HG02973 (cell line): ENCODE measurements at regions not wholly inside any gene's neighbourhood (a gene's known extent, or its start where the extent isn't known, plus 50 kb on each side); places are given as distances from the start of the nearest gene placed in this dataset.
"Not testable (repeated sequence)": the region's sequence is repeated elsewhere in the genome, so short reads cannot be mapped to it uniquely, and the experiment has no call there.

ENCODE experiments used
- ATAC-seq: cut with Tn5 transposase; IDR thresholded peaks from one replicate; pipeline ENCODE4 v1.9.1; 2021; ENCODE audit warnings: moderate library complexity; ENCODE audit not compliant: unreplicated experiment

- ATAC-seq = no peak
These were observed 105.3 kb downstream of the CXCL12 start for GRCh38 chr10:44279426-44280126.

DNA sequence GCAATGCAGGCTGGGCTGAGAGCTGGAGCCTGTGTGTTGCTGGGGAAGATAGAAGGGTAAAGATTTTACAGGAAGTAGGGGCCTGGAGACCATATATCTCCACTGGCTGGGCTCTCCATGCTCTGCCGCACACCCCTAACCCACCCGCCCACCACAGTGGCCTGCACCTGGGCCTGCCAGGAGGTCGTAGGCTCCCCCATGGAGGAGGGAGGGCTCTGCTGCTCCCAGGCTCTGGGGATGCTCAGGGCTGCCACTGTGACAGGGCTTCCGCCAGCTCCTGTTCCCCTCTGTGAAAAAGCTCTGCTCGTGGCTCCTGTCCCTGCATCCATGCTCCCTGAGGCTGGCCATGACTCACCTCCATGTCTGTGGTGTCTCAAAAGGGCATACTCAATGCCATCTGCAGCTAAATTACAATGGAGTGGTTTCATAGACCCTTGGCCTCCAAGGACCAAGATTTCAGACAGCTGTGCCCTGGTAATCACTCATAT lies 106.0 kb downstream of the CXCL12 start:
- no peak for ATAC-seq

- ATAC-seq = not testable (repeated sequence)
These were observed 116.4 kb downstream of the CXCL12 start for GRCh38 chr10:44268435-44268948.

GRCh38 chr10:44267007-44267406 lies 117.9 kb downstream of the CXCL12 start:
- no peak for ATAC-seq

DNA sequence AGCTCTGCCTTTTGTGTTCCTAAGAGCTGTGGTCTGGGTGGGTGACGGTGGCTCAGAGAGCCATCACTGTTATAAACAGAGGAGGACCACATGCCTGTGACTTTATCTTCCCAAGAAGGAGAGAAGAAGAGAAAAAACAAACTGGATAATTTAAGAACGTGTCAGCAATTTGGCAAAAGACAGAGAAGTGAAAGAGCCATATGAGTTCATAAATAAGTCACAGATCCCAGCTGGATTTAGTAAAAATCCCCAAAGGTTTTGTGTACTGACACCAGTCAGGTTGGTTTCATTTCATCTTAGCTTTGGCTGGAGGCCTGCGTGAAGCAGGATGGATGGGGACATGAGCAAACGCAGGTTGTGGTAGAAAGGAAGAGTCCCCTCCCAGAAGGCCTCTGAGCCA lies 120.7 kb downstream of the CXCL12 start:
- ATAC-seq = no peak

DNA sequence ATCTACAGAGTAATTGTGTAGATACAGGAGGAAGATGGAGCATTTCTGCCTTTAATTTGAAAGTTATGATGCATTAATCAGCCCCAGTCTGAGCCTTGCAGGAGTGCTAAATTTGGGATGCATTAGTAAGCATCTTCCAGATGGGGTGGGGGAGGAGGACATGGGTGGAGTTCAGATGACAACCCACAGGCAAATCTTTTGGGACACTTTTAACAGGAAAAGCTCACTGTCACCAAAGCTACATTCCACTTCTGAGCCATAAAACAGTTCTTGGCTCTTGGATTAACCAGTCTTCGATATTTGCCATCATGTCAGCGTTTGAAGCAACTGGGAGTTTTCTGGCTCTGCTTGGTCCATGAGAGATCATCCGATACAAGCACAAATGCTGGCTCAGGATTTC lies 121.1 kb downstream of the CXCL12 start:
- ATAC-seq = no peak

DNA sequence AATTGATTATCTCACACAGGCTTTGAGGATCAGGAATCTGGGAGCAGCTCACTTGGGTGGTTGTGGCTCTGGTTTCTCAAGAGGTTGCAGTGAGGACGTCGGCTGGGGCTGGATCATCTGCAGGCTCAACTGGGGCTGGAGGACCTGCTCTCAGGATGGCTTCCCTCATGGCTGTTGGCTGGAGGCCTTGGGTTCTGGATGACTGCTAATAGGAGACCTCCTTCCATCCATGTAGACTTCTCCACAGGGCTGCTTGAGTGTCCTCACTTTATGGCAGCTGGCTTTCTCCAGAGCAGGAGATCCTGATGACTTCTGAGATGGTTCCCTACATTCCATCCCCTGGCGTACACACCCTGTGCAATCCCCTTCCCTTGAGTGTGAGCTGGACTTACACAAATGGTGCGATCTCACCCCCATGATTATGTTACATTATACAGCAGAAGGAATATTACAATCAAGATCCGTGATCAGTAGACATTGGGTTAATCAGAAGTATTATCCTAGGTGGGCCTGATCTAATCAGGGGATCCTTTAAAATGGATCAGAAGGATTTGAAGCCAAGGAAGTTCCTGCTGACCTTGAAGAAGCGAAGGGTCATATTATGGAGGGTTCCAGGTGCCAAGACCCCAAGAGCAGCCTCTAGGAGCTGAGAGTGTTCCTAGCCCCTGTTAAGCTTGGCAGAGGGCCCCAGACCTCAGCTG lies 122.2 kb downstream of the CXCL12 start:
- ATAC-seq = no peak

GRCh38 chr10:44261710-44262455 lies 123.0 kb downstream of the CXCL12 start:
- no peak for ATAC-seq

DNA sequence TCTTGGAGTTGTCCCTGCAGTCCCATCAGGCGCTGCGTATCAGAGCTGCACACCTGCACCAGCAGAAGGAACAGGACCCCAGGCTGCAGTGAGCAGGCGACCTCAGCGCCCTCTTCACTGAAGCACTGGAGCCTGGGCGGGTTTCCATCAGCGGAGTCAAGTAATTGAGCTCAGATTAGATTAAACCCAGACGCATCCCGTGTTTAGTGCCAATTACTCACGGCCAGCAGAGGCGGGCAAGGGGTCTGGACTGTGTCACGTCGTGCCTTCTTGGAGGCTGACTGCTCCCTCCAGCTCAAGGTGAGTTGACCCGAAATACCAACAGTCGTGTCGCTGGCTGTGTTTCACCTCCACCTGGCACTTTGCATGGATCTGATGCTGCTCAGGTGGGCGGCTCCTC lies 123.6 kb downstream of the CXCL12 start:
- no peak for ATAC-seq

GRCh38 chr10:44260286-44260928 lies 124.5 kb downstream of the CXCL12 start:
- no peak for ATAC-seq

- no peak for ATAC-seq
These were observed 125.6 kb downstream of the CXCL12 start for GRCh38 chr10:44259090-44259874.

DNA sequence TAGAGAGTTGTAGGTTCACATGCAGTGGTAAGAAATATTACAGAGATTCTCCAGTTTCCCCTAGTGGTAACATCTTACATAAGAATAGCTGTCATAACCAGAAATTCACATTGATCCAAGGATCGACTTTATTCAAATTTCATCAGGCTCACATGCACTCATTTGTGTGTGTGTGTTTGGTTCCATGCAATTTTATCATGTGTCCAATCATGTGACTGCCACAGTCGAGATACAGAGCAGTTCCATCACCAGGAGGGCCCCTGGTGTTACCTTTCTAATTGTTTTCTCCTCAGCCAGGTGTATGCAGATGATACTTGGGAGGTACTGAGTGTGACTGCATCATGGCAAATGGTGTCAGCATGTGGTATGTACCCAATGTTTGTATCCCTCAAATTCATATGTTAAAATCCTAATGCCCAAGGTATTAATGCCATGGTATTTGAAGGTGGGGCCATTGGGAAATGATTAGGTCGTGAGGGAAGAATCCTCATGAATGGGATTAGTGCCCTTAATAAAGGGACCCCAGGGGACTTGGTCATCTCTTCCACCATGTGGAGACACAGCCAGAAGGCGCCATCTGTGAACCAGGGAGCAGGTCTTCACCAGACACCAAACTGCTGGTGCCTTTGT lies 126.3 kb downstream of the CXCL12 start:
- ATAC-seq = no peak

DNA sequence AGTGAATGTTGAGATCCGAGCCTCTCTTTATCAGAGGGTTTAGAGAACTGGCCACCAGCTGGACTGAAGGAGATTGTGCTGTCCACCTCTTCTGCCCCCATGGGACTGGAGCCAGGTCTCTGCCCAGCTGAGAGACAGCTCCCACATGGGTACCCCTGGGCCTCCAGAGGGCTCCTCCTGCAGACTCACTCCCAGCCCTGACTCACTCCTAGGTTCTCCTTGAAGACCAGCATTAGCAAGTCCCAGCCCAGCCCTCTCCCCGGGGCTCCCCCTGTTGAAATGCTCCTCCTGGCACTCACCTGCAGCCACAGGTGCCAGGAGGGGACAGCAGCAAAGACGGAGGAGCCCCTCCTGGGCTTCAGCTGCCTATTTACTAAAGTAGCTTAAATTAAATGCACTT lies 126.9 kb downstream of the CXCL12 start:
- no peak for ATAC-seq

DNA sequence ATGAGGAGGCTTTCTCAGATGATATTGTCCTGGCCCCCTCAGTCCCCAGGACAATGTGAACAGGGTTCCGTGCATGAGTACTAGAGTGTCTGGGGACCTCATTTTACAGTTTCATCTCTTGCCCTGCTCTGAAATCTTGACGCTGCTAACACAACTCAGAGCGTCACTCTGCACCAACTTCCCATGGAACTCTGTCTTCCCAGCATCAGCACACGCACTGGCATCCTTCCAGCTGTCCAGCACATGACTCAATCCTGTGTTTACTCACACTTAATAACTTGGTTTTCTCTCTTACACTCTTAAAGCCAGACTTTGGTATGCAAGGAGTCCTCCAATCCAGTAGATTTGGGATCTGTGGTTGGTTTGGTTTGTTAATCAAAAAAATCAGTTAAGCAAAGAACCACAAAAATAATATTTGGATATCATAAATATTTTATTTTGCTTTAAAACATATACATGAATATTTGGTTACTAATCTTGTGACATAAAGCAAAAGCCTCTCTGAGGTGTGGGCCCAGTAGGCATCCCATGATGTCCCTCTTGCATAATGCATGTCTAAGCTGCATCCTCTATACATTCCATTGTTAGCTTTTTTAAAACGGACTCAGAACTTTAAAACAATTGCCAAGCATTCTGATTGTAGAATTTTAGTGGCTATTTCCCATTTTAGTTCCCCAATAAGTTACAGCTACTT lies 131.0 kb downstream of the CXCL12 start:
- no peak for ATAC-seq

GRCh38 chr10:44252631-44253030 lies 132.3 kb downstream of the CXCL12 start:
- not testable (repeated sequence) for ATAC-seq

- ATAC-seq = not testable (repeated sequence)
These were observed 135.0 kb downstream of the CXCL12 start for GRCh38 chr10:44249933-44250332.

- no peak for ATAC-seq
These were observed 135.4 kb downstream of the CXCL12 start for GRCh38 chr10:44249490-44249889.

GRCh38 chr10:44246700-44247099 lies 138.2 kb downstream of the CXCL12 start:
- not testable (repeated sequence) for ATAC-seq

DNA sequence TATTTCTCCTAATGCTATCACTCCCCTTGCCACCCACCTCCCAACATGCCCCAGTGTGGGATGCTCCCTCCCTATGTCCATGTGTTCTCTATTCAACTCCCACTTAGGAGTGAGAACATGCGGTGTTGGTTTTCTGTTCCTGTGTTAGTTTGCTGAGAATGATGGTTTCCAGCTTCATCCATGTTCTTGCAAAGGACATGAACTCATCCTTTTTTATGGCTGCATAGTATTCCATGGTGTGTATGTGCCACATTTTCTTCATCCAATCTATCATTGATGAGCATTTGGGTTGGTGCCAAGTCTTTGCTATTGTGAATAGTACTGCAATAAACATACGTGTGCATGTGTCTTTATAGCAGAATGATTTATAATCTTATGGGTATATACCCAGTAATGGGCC lies 138.6 kb downstream of the CXCL12 start:
- not testable (repeated sequence) for ATAC-seq
